Fibroblast of mammary gland (primary cell): ENCODE measurements at regions not wholly inside any gene's neighbourhood (a gene's known extent, or its start where the extent isn't known, plus 50 kb on each side); places are given as distances from the start of the nearest gene placed in this dataset.
A peak's percentile ranks its signal among the peaks of the same experiment; 100 is the strongest.

Experiments used
- DNase-seq: peaks from one replicate; pipeline ENCODE4 v3.0.0-alpha.2; 2010; ENCODE audit warnings: low read depth
- H3K4me3 ChIP-seq: 2 replicates; pipeline ENCODE4 v1.5.1; 2011; ENCODE audit warnings: low read depth, mild to moderate bottlenecking, low read length, moderate library complexity; ENCODE audit not compliant: control insufficient read depth
- TF ChIP-seq, protein P1 (sequence below): conservative IDR thresholded peaks from 2 replicates; pipeline ENCODE4 v1.5.1; 2011; ENCODE audit warnings: low read depth, low read length, inconsistent platforms; ENCODE audit not compliant: control insufficient read depth, insufficient read depth

DNA sequence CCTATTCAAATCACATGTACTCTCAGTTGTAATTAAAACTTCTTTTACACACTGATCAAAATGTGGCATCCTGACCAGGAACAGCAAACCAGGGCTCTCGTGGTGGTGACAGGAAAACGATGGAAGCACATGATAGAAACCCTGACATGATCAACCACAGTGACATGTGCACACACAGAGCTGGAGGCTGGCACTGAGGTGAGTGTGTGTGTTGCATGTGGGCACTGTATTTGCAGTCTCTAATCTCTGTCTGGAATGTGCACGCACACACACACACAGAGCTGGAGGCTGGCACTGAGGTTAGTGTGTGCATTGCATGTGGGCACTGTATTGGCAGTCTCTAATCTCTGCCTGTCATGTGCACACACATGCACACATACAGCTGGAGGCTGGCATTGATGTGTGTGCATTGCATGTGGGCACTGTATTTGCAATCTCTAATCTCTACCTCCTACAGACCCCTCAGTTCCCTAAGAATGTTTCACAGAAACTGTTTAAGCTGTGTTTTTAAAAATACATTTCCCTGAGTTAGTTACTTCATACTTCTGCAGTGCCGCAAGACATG, 406.9 kb downstream of the SFMBT2 start:
- DNase-seq, result no peak
- TF ChIP-seq, protein P1, sequence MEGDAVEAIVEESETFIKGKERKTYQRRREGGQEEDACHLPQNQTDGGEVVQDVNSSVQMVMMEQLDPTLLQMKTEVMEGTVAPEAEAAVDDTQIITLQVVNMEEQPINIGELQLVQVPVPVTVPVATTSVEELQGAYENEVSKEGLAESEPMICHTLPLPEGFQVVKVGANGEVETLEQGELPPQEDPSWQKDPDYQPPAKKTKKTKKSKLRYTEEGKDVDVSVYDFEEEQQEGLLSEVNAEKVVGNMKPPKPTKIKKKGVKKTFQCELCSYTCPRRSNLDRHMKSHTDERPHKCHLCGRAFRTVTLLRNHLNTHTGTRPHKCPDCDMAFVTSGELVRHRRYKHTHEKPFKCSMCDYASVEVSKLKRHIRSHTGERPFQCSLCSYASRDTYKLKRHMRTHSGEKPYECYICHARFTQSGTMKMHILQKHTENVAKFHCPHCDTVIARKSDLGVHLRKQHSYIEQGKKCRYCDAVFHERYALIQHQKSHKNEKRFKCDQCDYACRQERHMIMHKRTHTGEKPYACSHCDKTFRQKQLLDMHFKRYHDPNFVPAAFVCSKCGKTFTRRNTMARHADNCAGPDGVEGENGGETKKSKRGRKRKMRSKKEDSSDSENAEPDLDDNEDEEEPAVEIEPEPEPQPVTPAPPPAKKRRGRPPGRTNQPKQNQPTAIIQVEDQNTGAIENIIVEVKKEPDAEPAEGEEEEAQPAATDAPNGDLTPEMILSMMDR, result no peak

DNA sequence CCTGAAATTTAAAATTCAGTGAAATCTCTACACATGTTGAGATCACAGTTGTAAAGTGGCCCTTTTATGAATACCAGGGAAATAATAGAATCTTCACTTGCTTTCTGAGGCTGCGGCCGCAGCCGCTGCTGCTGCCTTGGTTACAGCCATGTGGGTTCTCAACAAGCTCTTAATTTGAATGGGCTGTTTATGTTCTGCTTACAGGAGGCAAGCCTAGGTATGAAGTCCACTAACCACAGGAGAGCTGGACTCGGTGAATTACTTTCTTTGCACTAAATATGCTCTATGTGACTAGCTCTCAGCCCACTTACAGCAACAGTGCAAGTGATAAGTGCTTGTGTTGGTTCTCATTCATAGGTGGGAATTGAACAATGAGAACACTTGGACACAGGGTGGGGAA, 410.8 kb downstream of the SFMBT2 start:
- H3K4me3 ChIP-seq, result no peak overlapping the region
- TF ChIP-seq, protein P1, result no peak
- no peak for DNase-seq

More for the DNA sequence above, 406.9 kb downstream of the SFMBT2 start:
- H3K4me3 ChIP-seq, result no peak overlapping the region

DNA sequence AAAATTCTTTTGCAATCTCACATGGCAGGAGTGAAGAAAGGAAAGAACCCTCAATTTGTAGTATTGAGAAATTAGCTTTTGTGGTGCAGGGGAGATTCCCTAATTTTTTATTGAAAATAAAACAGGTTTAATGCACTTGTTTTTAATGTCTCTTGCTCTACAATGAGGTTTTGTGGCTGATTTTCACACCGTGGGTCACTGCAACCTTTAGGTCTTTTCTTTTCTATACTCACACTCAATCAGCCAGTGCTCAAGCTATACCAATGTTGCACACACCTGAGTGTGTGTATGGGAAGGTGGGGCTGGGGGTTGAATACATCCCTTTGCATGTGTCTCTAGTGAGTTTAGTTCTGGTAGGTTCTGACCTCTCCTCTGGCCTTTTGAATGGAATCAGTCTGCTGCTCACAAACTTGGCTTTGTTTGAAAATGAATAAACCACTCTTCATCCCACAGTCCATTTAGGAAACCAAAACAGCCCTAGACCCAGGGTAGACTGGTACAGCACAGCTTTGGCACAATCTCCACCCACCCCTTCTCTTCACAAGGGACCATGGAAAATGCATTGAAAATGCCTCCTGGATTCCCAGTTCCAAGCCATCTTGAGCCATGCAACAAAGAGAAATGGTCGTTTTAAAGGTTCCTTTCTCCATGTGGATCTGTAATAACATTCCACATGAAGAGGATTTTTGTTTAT, 411.5 kb downstream of the SFMBT2 start:
- TF ChIP-seq, protein P1, result no peak
- DNase-seq, result no peak
- no peak overlapping the region for H3K4me3 ChIP-seq

DNA sequence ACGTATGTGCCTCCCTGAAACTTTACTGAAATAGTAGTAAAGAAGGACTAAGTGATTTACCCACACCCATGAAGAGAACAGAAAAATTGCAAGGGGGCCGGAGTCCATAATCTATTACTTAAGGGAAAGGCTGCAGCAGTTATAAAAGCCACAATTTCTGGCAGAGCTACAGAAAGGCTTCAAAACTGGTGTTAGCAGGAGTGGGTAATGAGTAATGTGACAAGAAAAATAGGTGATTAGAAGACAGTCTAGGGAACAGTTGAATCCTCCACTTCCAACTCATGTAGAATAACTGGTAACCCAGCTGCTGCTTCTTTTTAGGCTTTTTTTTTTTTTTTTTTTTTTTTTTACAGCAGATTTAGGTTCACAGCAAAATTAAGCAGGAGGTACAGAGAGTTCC, 413.3 kb downstream of the SFMBT2 start:
- TF ChIP-seq, protein P1, result no peak
- no peak for DNase-seq
- H3K4me3 ChIP-seq, result no peak overlapping the region

DNA sequence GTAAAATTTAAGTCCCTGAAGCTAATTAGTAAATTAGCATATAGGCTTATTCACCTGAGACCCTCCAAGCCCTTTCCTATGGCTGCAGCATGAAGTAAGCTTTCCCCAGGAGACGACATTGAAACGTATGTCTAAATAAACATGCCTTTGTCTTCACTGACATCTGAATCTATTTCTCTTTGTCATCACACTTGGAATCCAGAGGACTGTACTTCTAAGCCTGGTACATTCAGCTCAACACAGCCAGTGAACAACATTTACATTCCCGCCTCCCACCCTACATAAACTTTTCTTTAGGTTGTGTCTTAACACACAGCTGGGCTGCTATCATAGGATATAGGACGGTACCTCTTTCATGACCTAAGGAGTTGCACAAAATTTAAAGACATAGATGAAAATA, 414.4 kb downstream of the SFMBT2 start:
- no peak for DNase-seq
- no peak overlapping the region for H3K4me3 ChIP-seq
- TF ChIP-seq, protein P1, result no peak

DNA sequence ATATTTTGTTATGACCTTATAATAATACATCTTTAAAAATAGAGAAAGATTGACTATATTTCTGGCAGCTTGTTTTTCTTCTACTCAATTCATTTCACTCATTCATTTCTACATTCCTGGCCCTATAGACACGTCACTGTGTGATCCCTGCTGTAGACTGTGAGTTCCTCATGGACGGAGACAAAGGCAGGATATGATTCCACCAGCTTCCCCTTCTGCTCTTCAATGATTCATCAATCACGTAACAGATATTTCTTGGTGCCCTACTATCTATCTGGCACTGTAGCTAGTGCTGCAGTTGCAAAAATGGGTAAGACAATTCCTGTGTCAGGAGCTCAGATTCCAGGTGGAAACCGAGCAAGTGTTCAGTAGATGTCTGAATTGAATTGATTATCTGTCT, 415.0 kb downstream of the SFMBT2 start:
- TF ChIP-seq, protein P1, result no peak
- DNase-seq, result peak; percentile 17
- no peak overlapping the region for H3K4me3 ChIP-seq
